H9 (cell line): ENCODE measurements at regions not wholly inside any gene's neighbourhood (a gene's known extent, or its start where the extent isn't known, plus 50 kb on each side); places are given as distances from the start of the nearest gene placed in this dataset.

Experiments used
- DNase-seq: peaks from one replicate; pipeline ENCODE4 v3.0.0-alpha.2; 2017
- H2AFZ ChIP-seq: one replicate; pipeline ENCODE4 v1.6.1; 2013; ENCODE audit warnings: mild to moderate bottlenecking, low read length, control low read depth, moderate library complexity
- H2AK5ac ChIP-seq: 2 replicates; pipeline ENCODE4 v1.6.1; 2013; ENCODE audit warnings: low read length, control low read depth, mixed read lengths; ENCODE audit not compliant: insufficient read length
- H2BK120ac ChIP-seq: one replicate; pipeline ENCODE4 v1.6.1; 2013; ENCODE audit warnings: low read depth, mild to moderate bottlenecking, low read length, control low read depth, inconsistent platforms; ENCODE audit not compliant: poor library complexity, severe bottlenecking
- H2BK12ac ChIP-seq: 2 replicates; pipeline ENCODE4 v1.6.1; 2013; ENCODE audit warnings: low read length, control low read depth, mixed read lengths, low read depth; ENCODE audit not compliant: insufficient read length
- H2BK15ac ChIP-seq: 2 replicates; pipeline ENCODE4 v1.6.1; 2013; ENCODE audit warnings: low read depth, low read length, control low read depth
- H2BK20ac ChIP-seq: one replicate; pipeline ENCODE4 v1.6.1; 2013; ENCODE audit warnings: low read depth, mild to moderate bottlenecking, low read length, control low read depth, inconsistent platforms; ENCODE audit not compliant: poor library complexity, severe bottlenecking
- H2BK5ac ChIP-seq: 2 replicates; pipeline ENCODE4 v1.6.1; 2013; ENCODE audit warnings: low read length, control low read depth, mixed read lengths; ENCODE audit not compliant: insufficient read length
- H3K14ac ChIP-seq: 2 replicates; pipeline ENCODE4 v1.6.1; 2013; ENCODE audit warnings: low read length, control low read depth; ENCODE audit not compliant: insufficient read depth
- H3K18ac ChIP-seq: 2 replicates; pipeline ENCODE4 v1.6.1; 2013; ENCODE audit warnings: low read depth, mild to moderate bottlenecking, mixed read lengths, low read length, control low read depth; ENCODE audit not compliant: insufficient read length
- H3K23ac ChIP-seq: 2 replicates; pipeline ENCODE4 v1.6.1; 2013; ENCODE audit warnings: low read length, control low read depth, mixed read lengths, low read depth; ENCODE audit not compliant: insufficient read length
- H3K23me2 ChIP-seq: 2 replicates; pipeline ENCODE4 v1.6.1; 2013; ENCODE audit warnings: low read depth, mild to moderate bottlenecking, mixed read lengths, low read length, control low read depth; ENCODE audit not compliant: insufficient read length, poor library complexity, severe bottlenecking
- H3K27ac ChIP-seq: 2 replicates; pipeline ENCODE4 v1.5.1; 2013; ENCODE audit warnings: low read length, control low read depth, mixed read lengths, low read depth; ENCODE audit not compliant: insufficient read length
- H3K27me3 ChIP-seq: 2 replicates; pipeline ENCODE4 v1.6.1; 2013; ENCODE audit warnings: low read length, control low read depth, inconsistent platforms; ENCODE audit not compliant: insufficient read depth
- H3K4ac ChIP-seq: 2 replicates; pipeline ENCODE4 v1.6.1; 2013; ENCODE audit warnings: low read depth, mild to moderate bottlenecking, control low read depth, inconsistent platforms, low read length, moderate library complexity
- H3K4me1 ChIP-seq: 2 replicates; pipeline ENCODE4 v1.6.1; 2013; ENCODE audit warnings: low read length, control low read depth, inconsistent platforms; ENCODE audit not compliant: insufficient read depth
- H3K4me2 ChIP-seq: 2 replicates; pipeline ENCODE4 v1.6.1; 2013; ENCODE audit warnings: low read length, control low read depth, mixed read lengths; ENCODE audit not compliant: insufficient read length, insufficient read depth
- H3K56ac ChIP-seq: 2 replicates; pipeline ENCODE4 v1.6.1; 2013; ENCODE audit warnings: low read depth, mild to moderate bottlenecking, mixed read lengths, low read length, control low read depth; ENCODE audit not compliant: insufficient read length
- H3K79me1 ChIP-seq: 2 replicates; pipeline ENCODE4 v1.6.1; 2013; ENCODE audit warnings: low read depth, mild to moderate bottlenecking, moderate library complexity, low read length, control low read depth, inconsistent platforms; ENCODE audit not compliant: insufficient read depth, poor library complexity, severe bottlenecking
- H3K79me2 ChIP-seq: 2 replicates; pipeline ENCODE4 v1.6.1; 2013; ENCODE audit warnings: low read length, control low read depth, inconsistent platforms; ENCODE audit not compliant: insufficient read depth
- H3K9ac ChIP-seq: 2 replicates; pipeline ENCODE4 v1.6.1; 2013; ENCODE audit warnings: low read length, control low read depth, mixed read lengths; ENCODE audit not compliant: insufficient read length; ENCODE audit errors: extremely low read depth
- H3K9me3 ChIP-seq: one replicate; pipeline ENCODE4 v1.6.1; 2013; ENCODE audit warnings: low read depth, low read length, inconsistent platforms; ENCODE audit not compliant: control insufficient read depth
- H3T11ph ChIP-seq: one replicate; pipeline ENCODE4 v1.6.1; 2013; ENCODE audit warnings: mild to moderate bottlenecking, low read length, control low read depth, inconsistent platforms
- H4K20me1 ChIP-seq: one replicate; pipeline ENCODE4 v1.6.1; 2013; ENCODE audit not compliant: control insufficient read depth, insufficient read length, insufficient read depth
- H4K5ac ChIP-seq: 2 replicates; pipeline ENCODE4 v1.6.1; 2013; ENCODE audit warnings: low read depth, mild to moderate bottlenecking, mixed read lengths, low read length, control low read depth; ENCODE audit not compliant: insufficient read length
- H4K8ac ChIP-seq: replicated peaks from 2 replicates; pipeline ENCODE4 v1.6.1; 2013; ENCODE audit warnings: low read length, control low read depth, mixed read lengths, low read depth; ENCODE audit not compliant: insufficient read length
- H4K91ac ChIP-seq: 2 replicates; pipeline ENCODE4 v1.6.1; 2013; ENCODE audit warnings: low read depth, mild to moderate bottlenecking, moderate library complexity, mixed read lengths, low read length, control low read depth; ENCODE audit not compliant: insufficient read length
- H3K27ac Mint-ChIP-seq, 3 experiments: 2 replicates in 2 of 3; 3 replicates in 1 of 3; pipeline ENCODE4 v1.8.0; 2020 to 2021; ENCODE audit warnings: mixed read lengths in 3 of 3, mild to moderate bottlenecking in 1 of 3, moderate library complexity in 1 of 3
- H3K27me3 Mint-ChIP-seq: 2 replicates; pipeline ENCODE4 v1.8.0; 2021; ENCODE audit warnings: low read depth, mild to moderate bottlenecking, moderate library complexity, mixed read lengths
- H3K36me3 Mint-ChIP-seq, 3 experiments: 2 replicates in 2 of 3; 3 replicates in 1 of 3; pipeline ENCODE4 v1.8.0; 2020 to 2021; ENCODE audit warnings: low read depth in 3 of 3, mixed read lengths in 3 of 3; ENCODE audit not compliant: insufficient read depth in 1 of 3
- H3K4me1 Mint-ChIP-seq, 2 experiments: 2 replicates each; pipeline ENCODE4 v1.8.0; 2020; ENCODE audit warnings: mixed read lengths in 2 of 2
- H3K4me3 Mint-ChIP-seq, 2 experiments: 2 replicates in 1 of 2; 3 replicates in 1 of 2; pipeline ENCODE4 v1.8.0; 2020 to 2021; ENCODE audit warnings: mild to moderate bottlenecking in 2 of 2, mixed read lengths in 2 of 2, moderate library complexity in 1 of 2
- H3K9me3 Mint-ChIP-seq, 2 experiments: 2 replicates in 1 of 2; 3 replicates in 1 of 2; pipeline ENCODE4 v1.8.0; 2020; ENCODE audit warnings: mild to moderate bottlenecking in 2 of 2, mixed read lengths in 2 of 2, moderate library complexity in 1 of 2
- CTCF ChIP-seq: fragments of 200-600 bp; sonication (generic); conservative IDR thresholded peaks from 3 replicates; pipeline ENCODE4 v1.8.0; 2021; ENCODE audit warnings: antibody characterized with exemption, mild to moderate bottlenecking
- whole genome bisulfite sequencing: extraction: QIAGEN DNeasy Blood & Tissue Kit; methylation state at CpG from one replicate; pipeline ENCODE4 v1.1.7; 2013; ENCODE audit warnings: missing lambda C conversion rate, low lambda C conversion rate, mixed read lengths; ENCODE audit not compliant: insufficient read length; ENCODE audit errors: extremely low coverage; 5-methylcytosine and 5-hydroxymethylcytosine counted together

GRCh38 chr4:178314287-178314686 is 872.0 kb upstream of the AGA start:
- H3K4me2 ChIP-seq: no peak overlapping the region
- no peaks in the 10 kb centered on the region for H3K4me1 Mint-ChIP-seq
- H3K14ac ChIP-seq: no peak overlapping the region
- no peak overlapping the region for H3K56ac ChIP-seq
- H3K23ac ChIP-seq: no peak overlapping the region
- no peaks in the 10 kb centered on the region for H3K9me3 Mint-ChIP-seq
- no peak overlapping the region for H2BK5ac ChIP-seq
- H3K4me3 Mint-ChIP-seq: no peak overlapping the region
- H2AK5ac ChIP-seq: no peak overlapping the region
- no peaks in the 10 kb centered on the region for H3K79me2 ChIP-seq
- H4K20me1 ChIP-seq: no peaks in the 10 kb centered on the region
- H3K4ac ChIP-seq: no peak overlapping the region
- no peak for DNase-seq
- no peak overlapping the region for H4K91ac ChIP-seq
- no peaks in the 10 kb centered on the region for H3K27me3 ChIP-seq
- no peak overlapping the region for H3K9ac ChIP-seq
- H3K18ac ChIP-seq: no peak overlapping the region
- H4K5ac ChIP-seq: no peak overlapping the region
- no peak overlapping the region for H2AFZ ChIP-seq
- no peak overlapping the region for H2BK20ac ChIP-seq
- no peaks in the 10 kb centered on the region for H3K27me3 Mint-ChIP-seq
- H3K27ac ChIP-seq: no peak overlapping the region
- H2BK120ac ChIP-seq: no peak overlapping the region
- no peak overlapping the region for H4K8ac ChIP-seq
- no peaks in the 10 kb centered on the region for H3K4me1 ChIP-seq
- H3K27ac Mint-ChIP-seq: no peak overlapping the region
- H3K79me1 ChIP-seq: no peaks in the 10 kb centered on the region
- H3T11ph ChIP-seq: no peak overlapping the region
- H3K36me3 Mint-ChIP-seq: no peaks in the 10 kb centered on the region
- no peaks in the 10 kb centered on the region for H3K9me3 ChIP-seq
- H2BK15ac ChIP-seq: no peak overlapping the region
- H2BK12ac ChIP-seq: no peak overlapping the region
- no peaks in the 10 kb centered on the region for H3K23me2 ChIP-seq
- no peak for TF ChIP-seq CTCF
- no CpG with 5 or more reads among the region's 3 CpGs for WGBS
